Mesendoderm (in vitro differentiated cells): ENCODE measurements at regions not wholly inside any gene's neighbourhood (a gene's known extent, or its start where the extent isn't known, plus 50 kb on each side); places are given as distances from the start of the nearest gene placed in this dataset.

Experiments used
- DNase-seq: peaks from one replicate; pipeline ENCODE4 v3.0.0; 2013
- H2AK5ac ChIP-seq: 2 replicates; pipeline ENCODE4 v1.6.1; 2013; ENCODE audit warnings: low read length, inconsistent platforms
- H2BK120ac ChIP-seq: 2 replicates; pipeline ENCODE4 v1.6.1; 2013; ENCODE audit warnings: low read depth, mild to moderate bottlenecking, low read length, moderate library complexity, mixed read lengths
- H2BK15ac ChIP-seq: replicated peaks from 2 replicates; pipeline ENCODE4 v1.6.1; 2013; ENCODE audit warnings: low read depth, mild to moderate bottlenecking, moderate library complexity
- H2BK5ac ChIP-seq: 2 replicates; pipeline ENCODE4 v1.6.1; 2013; ENCODE audit warnings: low read length, inconsistent platforms
- H3K18ac ChIP-seq: 2 replicates; pipeline ENCODE4 v1.6.1; 2013; ENCODE audit warnings: mild to moderate bottlenecking, low read length, mixed read lengths
- H3K23ac ChIP-seq: one replicate; pipeline ENCODE4 v1.6.1; 2013; ENCODE audit warnings: low read length
- H3K27ac ChIP-seq: 2 replicates; pipeline ENCODE4 v1.5.1; 2013; ENCODE audit warnings: low read depth, mild to moderate bottlenecking, inconsistent platforms, low read length, moderate library complexity
- H3K27me3 ChIP-seq: 2 replicates; pipeline ENCODE4 v1.6.1; 2013; ENCODE audit warnings: low read length, control low read depth, mild to moderate bottlenecking, inconsistent platforms; ENCODE audit not compliant: insufficient read depth, poor library complexity
- H3K36me3 ChIP-seq: 2 replicates; pipeline ENCODE4 v1.6.1; 2013; ENCODE audit warnings: low read length, inconsistent platforms; ENCODE audit not compliant: control insufficient read depth, insufficient read depth
- H3K4ac ChIP-seq: one replicate; pipeline ENCODE4 v1.6.1; 2013; ENCODE audit warnings: low read depth, mild to moderate bottlenecking, low read length, moderate library complexity
- H3K4me1 ChIP-seq: 2 replicates; pipeline ENCODE4 v1.6.1; 2013; ENCODE audit warnings: low read depth, low read length, inconsistent platforms; ENCODE audit not compliant: control insufficient read depth
- H3K4me2 ChIP-seq: 2 replicates; pipeline ENCODE4 v1.6.1; 2013; ENCODE audit warnings: low read length
- H3K4me3 ChIP-seq: 2 replicates; pipeline ENCODE4 v1.5.1; 2013; ENCODE audit warnings: mild to moderate bottlenecking, low read length
- H3K56ac ChIP-seq: one replicate; pipeline ENCODE4 v1.6.1; 2013; ENCODE audit warnings: low read length
- H3K79me1 ChIP-seq: 2 replicates; pipeline ENCODE4 v1.6.1; 2013; ENCODE audit warnings: low read length, inconsistent platforms
- H3K79me2 ChIP-seq: 2 replicates; pipeline ENCODE4 v1.6.1; 2013; ENCODE audit warnings: mild to moderate bottlenecking, low read length; ENCODE audit not compliant: control insufficient read depth, insufficient read depth
- H3K9ac ChIP-seq: 2 replicates; pipeline ENCODE4 v1.6.1; 2013; ENCODE audit warnings: low read length, inconsistent platforms
- H4K5ac ChIP-seq: one replicate; pipeline ENCODE4 v1.6.1; 2013; ENCODE audit warnings: low read length
- H4K8ac ChIP-seq: one replicate; pipeline ENCODE4 v1.6.1; 2013; ENCODE audit warnings: low read depth, mild to moderate bottlenecking, control low read depth, low read length, moderate library complexity
- WGBS: extraction: QIAGEN DNeasy Blood & Tissue Kit; methylation state at CpG from one replicate; pipeline ENCODE4 v1.1.7; 2013; ENCODE audit warnings: low lambda C conversion rate, missing lambda C conversion rate; ENCODE audit not compliant: insufficient coverage; ENCODE audit errors: extremely low coverage; 5-methylcytosine and 5-hydroxymethylcytosine counted together

DNA sequence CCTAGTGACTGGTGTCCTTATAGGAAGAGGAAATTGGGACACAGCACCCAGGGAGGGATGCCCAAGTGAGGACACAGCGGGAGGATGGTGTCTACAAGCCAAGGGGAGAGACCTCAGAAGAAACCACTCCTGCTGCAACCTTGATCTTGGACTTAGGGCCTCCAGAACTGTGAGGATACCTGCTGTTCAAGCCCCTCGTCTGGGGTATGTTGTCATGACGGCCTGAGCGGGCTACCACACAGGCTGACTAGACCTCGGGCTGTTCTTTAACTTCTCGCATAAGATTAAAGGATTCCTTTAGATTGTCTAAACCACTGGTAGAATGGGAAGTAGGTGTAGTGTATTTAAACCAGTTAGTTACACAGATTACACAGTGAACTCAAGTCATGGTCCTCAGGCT is 138.3 kb downstream of the ASB1 start:
- Histone ChIP-seq H3K27ac (no peak overlapping the region), H3K79me1 (no peaks in the 10 kb centered on the region), H2BK15ac (no peak overlapping the region), H4K8ac (no peak overlapping the region), H2BK120ac (no peak overlapping the region), H3K36me3 (no peaks in the 10 kb centered on the region), H3K4me3 (no peak overlapping the region), H3K4me2 (no peak overlapping the region), H3K4me1 (no peaks in the 10 kb centered on the region), H3K27me3 (no peaks in the 10 kb centered on the region), H3K23ac (no peak overlapping the region), H3K4ac (no peak overlapping the region), H3K9ac (no peak overlapping the region), H3K18ac (no peak overlapping the region), H2AK5ac (no peak overlapping the region), H3K79me2 (no peaks in the 10 kb centered on the region), H2BK5ac (no peak overlapping the region), H4K5ac (no peak overlapping the region), H3K56ac (no peak overlapping the region)
- DNase-seq: no peak
- no CpG with 5 or more reads among the region's 6 CpGs for WGBS

DNA sequence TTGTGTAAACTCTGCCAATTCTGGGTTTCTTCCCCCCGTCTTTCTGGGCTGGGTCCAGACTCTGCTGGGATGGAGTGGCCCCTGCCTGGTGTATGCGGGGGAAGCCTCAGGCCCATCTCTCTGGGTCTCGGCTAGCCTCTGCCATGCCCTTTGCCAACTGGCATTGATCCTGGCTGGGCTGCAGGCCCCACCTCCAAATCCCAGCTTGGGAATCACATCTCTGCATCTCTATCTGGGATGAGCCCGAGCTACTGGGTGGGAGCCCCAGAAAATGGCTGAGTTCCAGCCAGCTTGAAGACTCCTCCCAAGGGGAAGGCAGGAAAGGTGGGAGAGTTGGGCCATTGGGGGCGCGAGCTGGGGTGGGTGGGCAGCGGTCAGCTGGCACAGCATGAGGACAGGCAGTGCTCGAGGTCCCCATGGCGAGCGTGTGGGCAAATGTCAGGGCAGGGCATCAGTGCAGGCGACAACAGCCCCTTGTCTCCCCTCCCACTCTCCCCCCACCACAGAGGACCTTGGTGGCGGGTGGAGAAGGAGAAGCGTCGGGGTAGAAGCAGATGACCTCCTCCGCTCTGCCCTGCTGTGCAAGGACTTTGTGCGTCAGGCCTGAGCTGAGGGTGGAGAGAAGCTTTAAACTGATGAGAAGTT is 139.4 kb downstream of the ASB1 start:
- H3K18ac ChIP-seq: no peak overlapping the region
- no peaks in the 10 kb centered on the region for H3K79me2 ChIP-seq
- H3K4me1 ChIP-seq: no peaks in the 10 kb centered on the region
- no peak overlapping the region for H3K4me3 ChIP-seq
- no peak overlapping the region for H2BK120ac ChIP-seq
- no peak overlapping the region for H3K4me2 ChIP-seq
- H4K8ac ChIP-seq: no peak overlapping the region
- no peaks in the 10 kb centered on the region for H3K36me3 ChIP-seq
- no peaks in the 10 kb centered on the region for H3K27me3 ChIP-seq
- H2AK5ac ChIP-seq: no peak overlapping the region
- H2BK15ac ChIP-seq: no peak overlapping the region
- no peak overlapping the region for H2BK5ac ChIP-seq
- no peak overlapping the region for H4K5ac ChIP-seq
- no peak overlapping the region for H3K23ac ChIP-seq
- H3K56ac ChIP-seq: no peak overlapping the region
- H3K27ac ChIP-seq: no peak overlapping the region
- no peaks in the 10 kb centered on the region for H3K79me1 ChIP-seq
- DNase-seq: no peak
- no peak overlapping the region for H3K9ac ChIP-seq
- WGBS: no CpG with 5 or more reads among the region's 16 CpGs
- no peak overlapping the region for H3K4ac ChIP-seq

DNA sequence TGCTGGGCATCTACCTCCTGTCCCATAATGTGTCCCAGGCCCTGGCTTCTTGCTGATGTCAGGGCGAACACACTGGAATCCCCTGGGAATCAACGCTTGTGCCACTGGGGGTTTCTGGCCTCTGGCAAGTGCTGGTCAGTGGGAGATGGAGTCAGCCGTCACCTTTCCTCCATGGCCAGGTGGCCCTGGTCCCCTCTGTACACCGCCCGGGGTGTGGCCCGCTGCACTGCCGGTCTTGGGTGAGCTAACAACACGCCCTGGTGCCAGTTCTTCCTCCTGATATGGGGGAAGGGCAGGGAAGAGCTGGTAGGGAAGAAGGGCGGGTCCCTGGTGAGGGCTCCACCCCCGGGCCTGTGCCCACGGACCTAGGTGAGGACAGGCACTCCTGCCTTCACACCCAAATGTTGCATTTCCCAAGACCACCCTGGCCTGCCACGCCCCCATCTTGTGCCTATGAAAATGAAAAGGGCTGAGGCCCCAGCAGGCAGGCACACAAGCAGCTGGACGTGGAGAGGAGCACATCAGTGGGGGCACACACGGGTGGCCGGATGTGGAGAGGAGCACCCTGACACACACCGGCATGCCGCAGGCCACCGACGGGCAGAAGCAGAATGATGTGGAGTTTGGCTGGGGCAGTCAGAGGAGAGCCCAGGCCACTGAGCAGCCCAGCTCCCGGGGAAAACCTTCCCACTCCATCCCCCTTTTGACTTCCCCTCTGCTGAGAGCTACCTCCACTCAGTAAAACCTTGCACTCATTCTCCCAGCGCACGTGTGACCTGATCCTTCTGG is 140.5 kb downstream of the ASB1 start:
- H3K9ac ChIP-seq: no peak overlapping the region
- H3K79me2 ChIP-seq: no peaks in the 10 kb centered on the region
- no peak overlapping the region for H4K8ac ChIP-seq
- no peaks in the 10 kb centered on the region for H3K27me3 ChIP-seq
- H2AK5ac ChIP-seq: no peak overlapping the region
- no peak overlapping the region for H3K56ac ChIP-seq
- DNase-seq: no peak
- H3K4me3 ChIP-seq: no peak overlapping the region
- H3K4ac ChIP-seq: no peak overlapping the region
- H2BK120ac ChIP-seq: no peak overlapping the region
- no peaks in the 10 kb centered on the region for H3K79me1 ChIP-seq
- H3K4me2 ChIP-seq: no peak overlapping the region
- H3K18ac ChIP-seq: no peak overlapping the region
- H3K23ac ChIP-seq: no peak overlapping the region
- H3K4me1 ChIP-seq: no peaks in the 10 kb centered on the region
- no peaks in the 10 kb centered on the region for H3K36me3 ChIP-seq
- no CpG with 5 or more reads among the region's 22 CpGs for WGBS
- H3K27ac ChIP-seq: no peak overlapping the region
- no peak overlapping the region for H2BK15ac ChIP-seq
- no peak overlapping the region for H2BK5ac ChIP-seq
- no peak overlapping the region for H4K5ac ChIP-seq

GRCh38 chr2:238567996-238568395 is 141.3 kb downstream of the ASB1 start:
- no peak overlapping the region for H3K4ac ChIP-seq
- H2AK5ac ChIP-seq: no peak overlapping the region
- no peak overlapping the region for H3K27ac ChIP-seq
- H3K79me1 ChIP-seq: no peaks in the 10 kb centered on the region
- H2BK120ac ChIP-seq: no peak overlapping the region
- no peak overlapping the region for H2BK15ac ChIP-seq
- WGBS: no CpG with 5 or more reads among the region's 10 CpGs
- H3K4me3 ChIP-seq: no peak overlapping the region
- no peak for DNase-seq
- no peaks in the 10 kb centered on the region for H3K4me1 ChIP-seq
- H3K18ac ChIP-seq: no peak overlapping the region
- H4K5ac ChIP-seq: no peak overlapping the region
- H3K4me2 ChIP-seq: no peak overlapping the region
- H3K23ac ChIP-seq: no peak overlapping the region
- H4K8ac ChIP-seq: no peak overlapping the region
- H3K27me3 ChIP-seq: no peaks in the 10 kb centered on the region
- H3K79me2 ChIP-seq: no peaks in the 10 kb centered on the region
- H2BK5ac ChIP-seq: no peak overlapping the region
- H3K56ac ChIP-seq: no peak overlapping the region
- no peaks in the 10 kb centered on the region for H3K36me3 ChIP-seq
- H3K9ac ChIP-seq: no peak overlapping the region

DNA sequence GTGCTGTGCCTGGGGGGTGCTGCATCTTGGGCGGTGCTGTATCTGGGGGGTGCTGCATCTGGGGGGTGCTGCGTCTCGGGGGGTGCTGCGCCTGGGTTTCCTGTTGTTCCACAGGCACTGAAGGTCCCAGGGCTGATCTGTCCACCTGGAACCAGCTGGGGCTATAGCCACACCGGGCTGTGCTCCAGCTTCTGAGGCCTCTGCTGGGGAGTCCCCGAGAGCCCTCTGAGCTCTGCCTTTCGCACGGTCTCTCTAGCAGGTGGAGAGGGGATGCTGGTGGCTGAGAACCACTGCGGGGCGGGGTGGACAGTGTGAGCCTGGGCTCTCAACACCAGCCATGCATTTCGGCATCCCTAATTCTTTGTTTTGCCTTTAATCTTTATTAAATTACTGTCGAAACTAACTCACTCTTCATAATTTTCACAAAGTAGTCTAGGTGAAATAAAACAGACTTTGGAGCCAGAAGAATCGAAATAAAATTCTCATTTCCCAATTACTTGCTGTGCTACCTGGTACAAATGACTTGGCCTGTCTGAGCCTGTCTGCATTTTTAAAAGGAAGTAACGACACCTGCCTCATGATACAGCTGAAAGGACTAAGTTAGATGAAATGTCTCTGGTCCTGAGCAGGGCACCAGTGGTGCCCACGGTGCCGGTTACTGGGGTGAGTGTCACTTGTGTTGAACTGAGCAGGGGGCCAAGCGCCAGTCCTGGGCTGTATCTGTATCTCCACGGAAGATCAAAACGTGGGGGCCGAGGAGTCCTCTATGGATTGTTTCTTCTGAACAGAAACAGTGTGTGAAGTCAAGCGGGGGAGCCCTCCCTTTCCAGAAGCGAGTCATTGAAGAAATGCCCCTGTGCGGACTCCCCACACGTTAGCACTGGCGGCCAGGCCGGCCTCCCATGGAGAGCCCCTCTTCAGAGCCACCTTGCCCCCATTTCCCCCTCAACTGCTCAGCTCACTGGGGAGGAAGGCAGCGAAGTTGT is 142.0 kb downstream of the ASB1 start:
- H3K9ac ChIP-seq: no peak overlapping the region
- H3K79me1 ChIP-seq: no peaks in the 10 kb centered on the region
- H3K4ac ChIP-seq: no peak overlapping the region
- no peak overlapping the region for H2BK5ac ChIP-seq
- no peak overlapping the region for H3K4me3 ChIP-seq
- H3K27ac ChIP-seq: no peak overlapping the region
- no peaks in the 10 kb centered on the region for H3K36me3 ChIP-seq
- H4K8ac ChIP-seq: no peak overlapping the region
- no peak overlapping the region for H2BK120ac ChIP-seq
- no peak for DNase-seq
- no peaks in the 10 kb centered on the region for H3K27me3 ChIP-seq
- H3K4me2 ChIP-seq: no peak overlapping the region
- H3K23ac ChIP-seq: no peak overlapping the region
- H3K79me2 ChIP-seq: no peaks in the 10 kb centered on the region
- no peak overlapping the region for H2BK15ac ChIP-seq
- H3K4me1 ChIP-seq: no peaks in the 10 kb centered on the region
- H3K56ac ChIP-seq: no peak overlapping the region
- no peak overlapping the region for H4K5ac ChIP-seq
- no peak overlapping the region for H3K18ac ChIP-seq
- no CpG with 5 or more reads among the region's 27 CpGs for WGBS
- H2AK5ac ChIP-seq: no peak overlapping the region
